Neuronal stem cell (in vitro differentiated cells): ENCODE measurements at regions not wholly inside any gene's neighbourhood (a gene's known extent, or its start where the extent isn't known, plus 50 kb on each side); places are given as distances from the start of the nearest gene placed in this dataset.

ENCODE experiments used
- DNase-seq: peaks from one replicate; pipeline ENCODE4 v3.0.0-alpha.2; 2013; ENCODE audit warnings: low spot score
- H2AFZ ChIP-seq: one replicate; pipeline ENCODE4 v1.6.1; 2013; ENCODE audit warnings: mild to moderate bottlenecking, low read length, inconsistent platforms
- H2AK5ac ChIP-seq: 2 replicates; pipeline ENCODE4 v1.6.1; 2013; ENCODE audit warnings: low read depth, mild to moderate bottlenecking, inconsistent platforms, low read length, moderate library complexity, mixed read lengths
- H2BK120ac ChIP-seq: 2 replicates; pipeline ENCODE4 v1.6.1; 2013; ENCODE audit warnings: low read depth, mild to moderate bottlenecking, inconsistent platforms, low read length, moderate library complexity, mixed read lengths
- H2BK12ac ChIP-seq: one replicate; pipeline ENCODE4 v1.6.1; 2013; ENCODE audit warnings: low read length, inconsistent platforms
- H2BK15ac ChIP-seq: 2 replicates; pipeline ENCODE4 v1.6.1; 2013; ENCODE audit warnings: mild to moderate bottlenecking, low read length, inconsistent platforms, mixed read lengths
- H2BK5ac ChIP-seq: one replicate; pipeline ENCODE4 v1.6.1; 2013; ENCODE audit warnings: inconsistent platforms, mild to moderate bottlenecking, low read length, moderate library complexity
- H3K14ac ChIP-seq: one replicate; pipeline ENCODE4 v1.6.1; 2013; ENCODE audit warnings: low read length, inconsistent platforms
- H3K18ac ChIP-seq: 2 replicates; pipeline ENCODE4 v1.6.1; 2013; ENCODE audit warnings: low read length, inconsistent platforms
- H3K23ac ChIP-seq: 2 replicates; pipeline ENCODE4 v1.6.1; 2013; ENCODE audit warnings: low read depth, mild to moderate bottlenecking, mixed read lengths, low read length, inconsistent platforms; ENCODE audit not compliant: poor library complexity
- H3K27ac ChIP-seq: replicated peaks from 3 replicates; pipeline ENCODE4 v1.5.1; 2013; ENCODE audit warnings: low read length, inconsistent platforms
- H3K27me3 ChIP-seq, 3 experiments: 2 replicates each; pipeline ENCODE4 v1.6.1; 2013; ENCODE audit warnings: low read length in 3 of 3, mild to moderate bottlenecking in 2 of 3, inconsistent platforms in 1 of 3, low read depth in 1 of 3, mixed read lengths in 1 of 3, moderate library complexity in 1 of 3; ENCODE audit not compliant: control insufficient read depth in 3 of 3, insufficient read depth in 3 of 3
- H3K36me3 ChIP-seq, 2 donors: replicated peaks in 1 of 2; 2 replicates each; pipeline ENCODE4 v1.6.1; 2013; ENCODE audit warnings: low read length in 2 of 2; ENCODE audit not compliant: control insufficient read depth in 2 of 2, insufficient read depth in 2 of 2
- H3K4ac ChIP-seq: 2 replicates; pipeline ENCODE4 v1.6.1; 2013; ENCODE audit warnings: inconsistent platforms, mild to moderate bottlenecking, low read length, moderate library complexity
- H3K4me1 ChIP-seq, 2 donors: 1 replicate in 1 of 2; 2 replicates in 1 of 2; pipeline ENCODE4 v1.6.1; 2013; ENCODE audit warnings: low read length in 2 of 2, low read depth in 1 of 2; ENCODE audit not compliant: control insufficient read depth in 2 of 2, insufficient read depth in 1 of 2
- H3K4me2 ChIP-seq: one replicate; pipeline ENCODE4 v1.6.1; 2013; ENCODE audit warnings: mild to moderate bottlenecking, low read length, inconsistent platforms; ENCODE audit not compliant: insufficient read depth, poor library complexity, severe bottlenecking
- H3K4me3 ChIP-seq, 2 donors: 2 replicates each; pipeline ENCODE4 v1.5.1; 2013; ENCODE audit warnings: low read length in 2 of 2, mild to moderate bottlenecking in 2 of 2, inconsistent platforms in 1 of 2, moderate library complexity in 1 of 2
- H3K79me1 ChIP-seq: one replicate; pipeline ENCODE4 v1.6.1; 2013; ENCODE audit warnings: low read depth, mild to moderate bottlenecking, inconsistent platforms, low read length, moderate library complexity
- H3K9ac ChIP-seq: one replicate; pipeline ENCODE4 v1.6.1; 2013; ENCODE audit warnings: mild to moderate bottlenecking, low read depth, low read length, inconsistent platforms; ENCODE audit not compliant: poor library complexity
- H3K9me3 ChIP-seq, 2 donors: replicated peaks in 1 of 2; 2 replicates each; pipeline versions ENCODE3 to v1.6.1; 2013; ENCODE audit warnings: low read length in 2 of 2, mild to moderate bottlenecking in 2 of 2, inconsistent platforms in 1 of 2, low read depth in 1 of 2, mixed read lengths in 1 of 2, moderate library complexity in 1 of 2; ENCODE audit not compliant: control insufficient read depth in 2 of 2, insufficient read depth in 1 of 2
- H4K8ac ChIP-seq: one replicate; pipeline ENCODE4 v1.6.1; 2013; ENCODE audit warnings: low read depth, mild to moderate bottlenecking, inconsistent platforms, low read length, moderate library complexity
- H4K91ac ChIP-seq: one replicate; pipeline ENCODE4 v1.6.1; 2013; ENCODE audit warnings: low read length, low read depth, mild to moderate bottlenecking, inconsistent platforms; ENCODE audit not compliant: poor library complexity
- WGBS, 2 donors: extraction: QIAGEN DNeasy Blood & Tissue Kit; methylation state at CpG; one replicate each; pipeline ENCODE4 v1.1.7; 2013; ENCODE audit warnings: missing lambda C conversion rate in 2 of 2, mixed read lengths in 1 of 2; ENCODE audit not compliant: insufficient read length in 2 of 2, insufficient replicate concordance in 1 of 2; ENCODE audit errors: extremely low coverage in 2 of 2; 5-methylcytosine and 5-hydroxymethylcytosine counted together

- H3K27ac ChIP-seq, result no peak overlapping the region
- H3K14ac ChIP-seq, result no peak overlapping the region
- no peak for DNase-seq
- no peak overlapping the region for H3K9ac ChIP-seq
- H3K18ac ChIP-seq, result no peak overlapping the region
- no peak overlapping the region for H2BK5ac ChIP-seq
- H2AK5ac ChIP-seq, result no peak overlapping the region
- H2BK12ac ChIP-seq, result no peak overlapping the region
- peaks cover 3 to 4% of the 10 kb centered on the region in 2 donors for H3K4me1 ChIP-seq
- H2AFZ ChIP-seq, result no peak overlapping the region
- H3K4me3 ChIP-seq, result no peak overlapping the region
- no peaks in the 10 kb centered on the region for H3K9me3 ChIP-seq
- H3K4me2 ChIP-seq, result no peak overlapping the region
- H4K91ac ChIP-seq, result no peak overlapping the region
- peaks cover 0 to 12% (median 0%) of the 10 kb centered on the region in 3 experiments for H3K27me3 ChIP-seq
- no peak overlapping the region for H2BK15ac ChIP-seq
- no peaks in the 10 kb centered on the region for H3K79me1 ChIP-seq
- no CpG with 5 or more reads among the region's 1 CpG for whole genome bisulfite sequencing, 2 donors
- H4K8ac ChIP-seq, result no peak overlapping the region
- H3K36me3 ChIP-seq, result no peaks in the 10 kb centered on the region
- no peak overlapping the region for H3K4ac ChIP-seq
- no peak overlapping the region for H2BK120ac ChIP-seq
- no peak overlapping the region for H3K23ac ChIP-seq
Measured at GRCh38 chr11:10937385-10937771, 79.5 kb upstream of the ZBED5 start.

GRCh38 chr11:10936626-10937384, 79.0 kb upstream of the ZBED5 start:
- Histone ChIP-seq H4K8ac (no peak overlapping the region), H3K36me3 (no peaks in the 10 kb centered on the region), H3K4me3 (no peak overlapping the region), H3K9me3 (no peaks in the 10 kb centered on the region), H2BK5ac (no peak overlapping the region), H3K27ac (no peak overlapping the region), H3K14ac (no peak overlapping the region), H2BK120ac (no peak overlapping the region), H3K27me3 (peaks cover 0 to 12% (median 0%) of the 10 kb centered on the region in 3 experiments), H3K79me1 (no peaks in the 10 kb centered on the region), H3K23ac (no peak overlapping the region), H3K9ac (no peak overlapping the region), H2BK15ac (no peak overlapping the region), H2AFZ (no peak overlapping the region), H2AK5ac (no peak overlapping the region), H3K4me2 (no peak overlapping the region), H2BK12ac (no peak overlapping the region), H3K18ac (no peak overlapping the region), H4K91ac (no peak overlapping the region), H3K4me1 (peaks cover 4 to 7% of the 10 kb centered on the region in 2 donors), H3K4ac (no peak overlapping the region)
- no peak for DNase-seq
- no CpG with 5 or more reads among the region's 5 CpGs for WGBS, 2 donors

- no peak overlapping the region for H2AFZ ChIP-seq
- H3K23ac ChIP-seq, result no peak overlapping the region
- H2BK15ac ChIP-seq, result no peak overlapping the region
- no peaks in the 10 kb centered on the region for H3K79me1 ChIP-seq
- H2BK120ac ChIP-seq, result no peak overlapping the region
- no peak overlapping the region for H3K4ac ChIP-seq
- no peak overlapping the region for H3K18ac ChIP-seq
- no peaks in the 10 kb centered on the region for H3K36me3 ChIP-seq
- H3K27ac ChIP-seq, result no peak overlapping the region
- peaks cover 0 to 2% of the 10 kb centered on the region in 2 donors for H3K9me3 ChIP-seq
- H3K9ac ChIP-seq, result no peak overlapping the region
- H3K4me3 ChIP-seq, result no peak overlapping the region
- H3K4me1 ChIP-seq, result peaks cover 4 to 7% of the 10 kb centered on the region in 2 donors
- no peak overlapping the region for H2BK5ac ChIP-seq
- no CpG with 5 or more reads among the region's 7 CpGs for WGBS, 2 donors
- H4K91ac ChIP-seq, result no peak overlapping the region
- no peak overlapping the region for H3K4me2 ChIP-seq
- no peak overlapping the region for H2AK5ac ChIP-seq
- H3K27me3 ChIP-seq, result peaks cover 0 to 15% (median 5%) of the 10 kb centered on the region in 3 experiments
- H3K14ac ChIP-seq, result no peak overlapping the region
- no peak overlapping the region for H4K8ac ChIP-seq
- DNase-seq, result no peak
- H2BK12ac ChIP-seq, result peak overlapping the region; percentile 17
Measured at GRCh38 chr11:10935015-10935559, 77.2 kb upstream of the ZBED5 start.

GRCh38 chr11:10934293-10934860, 76.5 kb upstream of the ZBED5 start:
- peak overlapping the region; percentile 94 for H2AFZ ChIP-seq
- H3K18ac ChIP-seq, result no peak overlapping the region
- H2BK15ac ChIP-seq, result no peak overlapping the region
- H3K23ac ChIP-seq, result no peak overlapping the region
- WGBS, 2 donors, result no CpG with 5 or more reads among the region's 9 CpGs
- no peak overlapping the region for H3K14ac ChIP-seq
- H2BK12ac ChIP-seq, result no peak overlapping the region
- no peak overlapping the region for H4K91ac ChIP-seq
- H3K9me3 ChIP-seq, result peaks cover 0 to 2% of the 10 kb centered on the region in 2 donors
- DNase-seq, result no peak
- no peaks in the 10 kb centered on the region for H3K79me1 ChIP-seq
- peaks cover 0 to 18% (median 5%) of the 10 kb centered on the region in 3 experiments for H3K27me3 ChIP-seq
- H4K8ac ChIP-seq, result no peak overlapping the region
- no peaks in the 10 kb centered on the region for H3K36me3 ChIP-seq
- H3K27ac ChIP-seq, result no peak overlapping the region
- peaks cover 4 to 7% of the 10 kb centered on the region in 2 donors for H3K4me1 ChIP-seq
- no peak overlapping the region for H3K9ac ChIP-seq
- peak overlapping the region in 1 of 2 donors; percentile 49 for H3K4me3 ChIP-seq
- no peak overlapping the region for H3K4ac ChIP-seq
- H2AK5ac ChIP-seq, result no peak overlapping the region
- H3K4me2 ChIP-seq, result peak overlapping the region; percentile 61
- no peak overlapping the region for H2BK120ac ChIP-seq
- H2BK5ac ChIP-seq, result no peak overlapping the region
